GM12891 (cell line): ENCODE measurements at regions not wholly inside any gene's neighbourhood (a gene's known extent, or its start where the extent isn't known, plus 50 kb on each side); places are given as distances from the start of the nearest gene placed in this dataset.

Experiments
- PAX5 ChIP-seq: IDR thresholded peaks from 2 replicates; pipeline ENCODE4 v1.6.1; 2011; ENCODE audit warnings: low read length, moderate library complexity, mild to moderate bottlenecking; ENCODE audit not compliant: insufficient read depth, severe bottlenecking
- POLR2A ChIP-seq: IDR thresholded peaks from 2 replicates; pipeline ENCODE4 v1.6.1; 2011; ENCODE audit warnings: low read depth, low read length, control low read depth
- POLR2AphosphoS5 ChIP-seq: IDR thresholded peaks from 2 replicates; pipeline ENCODE4 v1.6.1; 2011; ENCODE audit warnings: low read depth, low read length, control low read depth
- POU2F2 ChIP-seq: IDR thresholded peaks from 2 replicates; pipeline ENCODE4 v1.6.1; 2011; ENCODE audit warnings: low read depth, mild to moderate bottlenecking, control low read depth, low read length, moderate library complexity
- TAF1 ChIP-seq: IDR thresholded peaks from 2 replicates; pipeline ENCODE4 v1.6.1; 2011; ENCODE audit warnings: low read depth, low read length, control low read depth

DNA sequence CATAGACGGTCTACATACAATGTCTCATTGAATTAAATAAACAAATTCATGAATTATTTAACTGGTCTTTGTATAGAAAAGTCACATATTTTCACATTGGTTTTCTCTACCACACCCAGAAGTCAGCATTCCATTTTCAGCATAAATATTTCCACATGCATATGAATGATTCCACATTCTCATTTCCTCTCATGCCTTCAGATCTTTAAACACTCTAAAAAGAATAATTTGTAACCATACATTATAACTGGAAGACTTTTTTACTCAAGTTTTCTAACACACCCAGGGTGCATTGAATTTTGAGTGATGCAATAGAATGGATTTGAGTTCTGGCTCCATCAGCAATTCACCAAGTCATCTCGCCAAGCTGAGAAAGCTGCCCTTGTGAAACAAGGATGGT, 501.8 kb upstream of the TENM4 start:
- TF ChIP-seq POLR2A (no peak), POLR2AphosphoS5 (no peak), TAF1 (no peak), PAX5 (no peak), POU2F2 (no peak)
